Activated CD4-positive, alpha-beta T cell treated with anti-CD3 and anti-CD28 coated beads, Interleukin-10, Interleukin-2, amounts not matched to agents 100 ng/mL and 50 ng/mL, durations not matched to agents 16 hours and 8 hours (primary cell): ENCODE measurements at regions not wholly inside any gene's neighbourhood (a gene's known extent, or its start where the extent isn't known, plus 50 kb on each side); places are given as distances from the start of the nearest gene placed in this dataset.

Experiments used
- DNase-seq: peaks from one replicate; pipeline ENCODE4 v3.0.0-alpha.2; 2020

DNA sequence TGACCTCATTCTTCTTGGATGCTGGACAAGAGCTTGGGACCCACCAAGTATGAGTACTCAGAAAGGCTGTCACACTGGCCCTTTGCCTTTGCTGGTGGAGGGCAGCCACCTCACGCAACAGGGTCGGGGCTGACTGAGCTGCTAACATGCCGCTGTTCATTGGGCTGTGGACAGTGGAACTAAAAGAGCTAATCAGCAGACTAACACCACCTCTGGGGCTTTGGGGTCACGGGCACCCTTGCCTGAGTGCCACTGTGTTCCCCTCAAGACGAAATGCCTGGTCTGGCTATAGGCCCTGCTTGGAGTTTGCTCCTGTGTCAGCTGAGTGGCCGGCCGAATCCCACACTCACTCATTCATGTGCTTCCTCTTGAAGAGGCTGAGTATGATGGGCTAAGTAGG is 559.6 kb downstream of the SPRY1 start:
- DNase-seq, result no peak

DNA sequence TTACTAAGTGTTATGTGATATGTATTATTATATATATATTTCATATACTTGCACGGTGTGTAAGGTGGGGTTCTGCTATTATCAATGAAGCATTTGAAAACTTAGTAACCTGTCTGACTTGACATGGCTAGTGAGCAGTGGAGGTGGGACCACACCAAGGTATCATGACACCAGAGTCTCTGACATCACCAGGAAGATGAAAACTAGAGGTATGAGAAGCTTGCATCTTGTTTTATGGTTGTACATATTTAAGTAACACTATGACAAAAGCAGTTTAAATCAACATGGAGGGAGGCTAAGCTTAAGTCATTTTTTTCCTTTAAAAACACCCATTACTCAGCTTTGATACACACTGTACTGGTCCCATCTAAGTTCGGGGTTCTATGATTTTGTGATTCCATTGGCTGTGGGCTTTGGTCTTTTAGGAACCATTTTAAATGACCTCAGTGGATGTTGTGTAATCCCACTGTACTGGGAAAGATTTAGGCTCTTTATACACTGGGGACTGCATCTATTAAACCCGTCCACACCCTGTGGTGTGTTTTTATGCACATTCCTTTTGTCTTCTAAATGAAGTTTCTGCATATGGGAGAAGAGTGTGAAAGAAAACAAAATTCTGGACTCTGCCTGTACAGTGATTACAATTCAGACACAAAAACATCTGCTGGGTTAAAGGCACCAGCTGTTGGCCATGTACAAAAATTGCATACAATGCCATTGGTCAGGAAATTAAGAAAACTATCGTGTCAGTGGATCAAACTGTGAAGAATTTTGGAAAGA is 570.6 kb downstream of the SPRY1 start:
- no peak for DNase-seq

GRCh38 chr4:123972031-123972430 is 575.4 kb downstream of the SPRY1 start:
- DNase-seq, result no peak

GRCh38 chr4:123974386-123975149 is 578.0 kb downstream of the SPRY1 start:
- DNase-seq, result no peak

DNA sequence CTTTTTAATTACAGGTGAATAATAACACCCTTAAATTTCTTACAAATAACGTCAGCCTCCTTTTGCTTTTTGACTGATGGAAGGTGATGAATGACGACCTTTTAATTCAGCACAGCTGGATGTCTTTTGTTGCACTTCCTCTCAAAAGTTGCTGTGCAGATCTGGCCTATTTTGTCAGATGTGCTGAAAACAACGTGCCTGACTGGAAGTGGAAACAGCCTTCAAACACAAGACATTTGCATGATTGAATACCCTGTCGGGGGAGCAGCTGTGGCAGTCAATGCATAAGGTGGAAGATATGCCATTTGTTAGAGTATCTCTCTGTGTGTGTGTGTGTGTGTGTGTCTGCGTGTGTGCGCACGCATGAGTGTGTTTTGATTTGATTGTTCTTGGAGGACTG is 579.7 kb downstream of the SPRY1 start:
- no peak for DNase-seq

- DNase-seq, result no peak
These were observed 580.2 kb downstream of the SPRY1 start for GRCh38 chr4:123976819-123977218.

- no peak for DNase-seq
These were observed 581.1 kb downstream of the SPRY1 start for GRCh38 chr4:123977641-123978081.

GRCh38 chr4:123978637-123979036 is 582.0 kb downstream of the SPRY1 start:
- no peak for DNase-seq

- DNase-seq, result no peak
These were observed 584.2 kb downstream of the SPRY1 start for GRCh38 chr4:123980736-123981300.

GRCh38 chr4:123984886-123985285 is 588.3 kb downstream of the SPRY1 start:
- no peak for DNase-seq

- DNase-seq, result no peak
These were observed 589.7 kb downstream of the SPRY1 start for GRCh38 chr4:123986268-123986798.

DNA sequence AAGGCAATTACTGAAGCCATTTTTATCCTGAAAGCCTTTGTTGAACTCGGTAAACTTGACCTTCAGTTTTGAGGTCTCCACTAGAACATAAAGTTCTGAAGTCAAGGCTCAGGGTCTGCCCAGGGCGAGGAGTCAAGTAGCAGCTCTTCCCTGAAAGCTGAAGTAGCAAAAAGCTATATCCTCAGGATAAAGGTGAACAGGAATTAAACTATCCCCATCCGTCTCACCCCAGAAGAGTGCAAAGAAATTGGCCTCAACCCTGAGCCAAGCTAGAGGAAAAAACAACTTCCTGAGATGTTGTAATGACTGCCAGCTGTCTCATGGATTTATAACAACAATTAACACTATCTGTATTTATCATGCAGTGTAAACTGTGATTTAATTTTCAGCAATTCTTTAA is 590.8 kb downstream of the SPRY1 start:
- DNase-seq, result no peak

- no peak for DNase-seq
These were observed 593.8 kb downstream of the SPRY1 start for GRCh38 chr4:123990310-123990870.

DNA sequence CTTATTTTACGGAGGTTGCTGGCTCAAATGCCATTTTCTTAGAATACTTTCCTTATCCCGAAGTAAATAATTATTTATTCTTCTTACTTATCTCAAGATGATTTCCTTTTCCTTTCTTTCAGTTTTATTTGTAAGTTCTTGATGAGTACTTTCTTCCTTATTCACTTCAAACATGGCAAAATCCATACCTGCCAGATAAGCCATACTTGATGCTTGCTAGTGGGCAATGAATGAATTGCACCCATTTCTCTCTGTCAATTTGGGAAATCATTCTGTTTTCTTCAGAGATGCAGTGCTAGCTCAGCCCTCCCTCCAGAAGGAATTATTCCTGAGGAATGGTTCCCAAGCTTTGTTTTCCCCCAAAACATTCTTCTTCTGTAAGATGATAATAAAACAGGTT is 598.3 kb downstream of the SPRY1 start:
- no peak for DNase-seq

DNA sequence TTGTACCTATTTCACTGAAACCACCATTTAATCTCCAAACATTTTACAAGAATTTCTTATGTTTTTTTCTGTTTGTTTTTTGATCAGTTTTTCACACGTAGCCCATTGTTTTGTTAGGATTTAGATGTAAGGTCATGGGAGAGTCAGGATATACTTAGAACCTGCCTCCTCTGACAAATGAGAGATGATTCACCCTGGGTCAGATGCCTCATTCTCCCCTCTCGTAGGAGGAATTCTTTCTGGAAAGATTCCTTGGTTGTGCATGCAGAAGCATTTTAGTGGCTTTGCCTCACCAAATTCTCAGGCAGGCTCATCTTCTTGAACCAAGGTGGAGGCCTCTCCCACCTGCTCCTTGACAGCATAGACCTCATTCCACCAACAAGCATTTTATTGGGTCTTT is 599.3 kb downstream of the SPRY1 start:
- DNase-seq, result no peak

- DNase-seq, result no peak
These were observed 600.3 kb downstream of the SPRY1 start for GRCh38 chr4:123996718-123997510.

GRCh38 chr4:123997776-123998449 is 601.3 kb downstream of the SPRY1 start:
- DNase-seq, result no peak

GRCh38 chr4:124000233-124000632 is 603.6 kb downstream of the SPRY1 start:
- no peak for DNase-seq

- no peak for DNase-seq
These were observed 619.2 kb downstream of the SPRY1 start for GRCh38 chr4:124015766-124016165.

DNA sequence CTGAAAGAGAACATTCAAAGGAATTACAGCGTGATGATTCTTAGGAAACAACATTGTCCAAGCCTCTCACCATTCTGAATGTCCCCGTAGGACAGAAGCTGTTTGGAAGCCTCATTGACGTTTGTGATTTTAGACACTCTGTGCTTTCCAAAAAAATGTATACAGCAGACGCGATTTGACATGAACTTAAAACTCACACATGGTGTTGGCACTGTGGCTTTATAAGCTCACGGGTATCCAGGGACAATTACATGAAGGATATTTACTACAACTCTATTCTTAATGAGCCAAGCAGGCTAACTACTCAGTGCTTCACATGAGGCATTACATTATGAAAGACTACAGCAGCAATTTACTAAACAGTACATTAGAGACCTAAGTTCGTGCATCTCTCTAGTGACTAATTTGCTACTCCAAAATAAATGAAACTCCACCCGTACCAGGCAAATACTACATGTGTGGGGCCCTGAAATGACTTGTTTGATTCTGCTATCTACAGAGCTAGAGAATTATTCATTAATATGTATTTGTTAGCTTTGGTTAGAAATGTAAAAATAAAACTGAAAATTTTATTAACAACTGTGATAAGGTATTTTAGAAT is 620.7 kb downstream of the SPRY1 start:
- no peak for DNase-seq
